ENCODE measurements at regions not wholly inside any gene's neighbourhood (a gene's known extent, or its start where the extent isn't known, plus 50 kb on each side); places are given as distances from the start of the nearest gene placed in this dataset. TPM values are rescaled to one million over a fixed set of nuclear protein-coding genes. Genes with fewer than 3 reads are reported as not detected.

DNA sequence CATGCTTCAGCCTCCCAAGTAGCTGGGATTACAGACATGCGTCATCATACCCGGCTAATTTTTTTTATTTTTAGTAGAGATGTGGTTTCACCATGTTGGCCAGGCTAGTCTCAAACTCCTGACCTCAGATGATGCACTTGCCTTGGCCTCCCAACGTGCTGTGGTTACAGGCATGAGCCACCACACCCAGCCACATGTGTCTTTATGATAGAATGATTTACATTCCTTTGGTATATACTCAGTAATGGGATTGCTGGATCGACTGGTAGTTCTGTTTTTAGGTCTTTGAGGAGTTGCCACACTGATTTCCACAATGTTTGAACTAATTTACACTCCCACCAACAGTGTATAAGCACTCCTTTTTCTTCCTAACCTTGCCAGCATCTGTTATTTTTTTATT is 276.2 kb downstream of the METTL15 start:
- TF ChIP-seq CTCF (IDR thresholded peaks at IDR 0.05), result no peak
- DNase-seq (ENCODE audit: low spot score), result no peak
- no peak for ATAC-seq (ENCODE audit: low FRiP score)

- DNase-seq (ENCODE audit: low spot score), result no peak
- no peak for TF ChIP-seq CTCF (IDR thresholded peaks at IDR 0.05)
- no peak for ATAC-seq (ENCODE audit: low FRiP score)
Measured at GRCh38 chr11:28383456-28383855, 275.3 kb downstream of the METTL15 start.

Small RNA genes in the stretch of these regions (small RNA-seq; reads per million reads assigned to genes)
- not detected for gene MIR8068
- gene RN7SL240P, result not detected

Measured in omental fat pad (tissue), 3 donors.